ENCODE measurements at regions not wholly inside any gene's neighbourhood (a gene's known extent, or its start where the extent isn't known, plus 50 kb on each side); places are given as distances from the start of the nearest gene placed in this dataset.

DNA sequence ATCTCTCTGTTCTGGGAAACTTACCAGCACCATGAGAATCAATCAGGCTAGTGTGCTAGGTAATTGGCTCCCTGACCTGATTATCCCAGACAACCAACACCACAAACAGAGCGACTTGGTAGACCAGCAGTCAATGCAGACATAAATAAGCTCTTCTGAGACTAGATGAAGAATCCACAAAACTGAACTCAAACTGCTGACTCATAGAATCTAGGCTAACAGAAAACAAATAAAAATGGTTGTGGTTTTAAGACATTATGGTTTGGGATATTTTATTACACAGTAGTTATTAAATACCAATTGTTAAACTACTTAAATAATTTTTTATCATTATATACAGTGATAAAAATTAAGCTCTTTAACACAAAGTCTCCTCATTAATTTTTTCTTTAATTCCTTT is 535.7 kb downstream of the COL11A1 start:
- no peak for TF ChIP-seq RARB (CRISPR knock-in tag; IDR thresholded peaks at IDR 0.05)
- TF ChIP-seq TOX (CRISPR knock-in tag; IDR thresholded peaks at IDR 0.05; ENCODE audit: borderline replicate concordance), result no peak
- no peak for TF ChIP-seq GLIS3 (CRISPR knock-in tag; IDR thresholded peaks at IDR 0.05)
- TF ChIP-seq ESRRG (CRISPR knock-in tag; IDR thresholded peaks at IDR 0.05), result no peak
- TF ChIP-seq, protein P1, sequence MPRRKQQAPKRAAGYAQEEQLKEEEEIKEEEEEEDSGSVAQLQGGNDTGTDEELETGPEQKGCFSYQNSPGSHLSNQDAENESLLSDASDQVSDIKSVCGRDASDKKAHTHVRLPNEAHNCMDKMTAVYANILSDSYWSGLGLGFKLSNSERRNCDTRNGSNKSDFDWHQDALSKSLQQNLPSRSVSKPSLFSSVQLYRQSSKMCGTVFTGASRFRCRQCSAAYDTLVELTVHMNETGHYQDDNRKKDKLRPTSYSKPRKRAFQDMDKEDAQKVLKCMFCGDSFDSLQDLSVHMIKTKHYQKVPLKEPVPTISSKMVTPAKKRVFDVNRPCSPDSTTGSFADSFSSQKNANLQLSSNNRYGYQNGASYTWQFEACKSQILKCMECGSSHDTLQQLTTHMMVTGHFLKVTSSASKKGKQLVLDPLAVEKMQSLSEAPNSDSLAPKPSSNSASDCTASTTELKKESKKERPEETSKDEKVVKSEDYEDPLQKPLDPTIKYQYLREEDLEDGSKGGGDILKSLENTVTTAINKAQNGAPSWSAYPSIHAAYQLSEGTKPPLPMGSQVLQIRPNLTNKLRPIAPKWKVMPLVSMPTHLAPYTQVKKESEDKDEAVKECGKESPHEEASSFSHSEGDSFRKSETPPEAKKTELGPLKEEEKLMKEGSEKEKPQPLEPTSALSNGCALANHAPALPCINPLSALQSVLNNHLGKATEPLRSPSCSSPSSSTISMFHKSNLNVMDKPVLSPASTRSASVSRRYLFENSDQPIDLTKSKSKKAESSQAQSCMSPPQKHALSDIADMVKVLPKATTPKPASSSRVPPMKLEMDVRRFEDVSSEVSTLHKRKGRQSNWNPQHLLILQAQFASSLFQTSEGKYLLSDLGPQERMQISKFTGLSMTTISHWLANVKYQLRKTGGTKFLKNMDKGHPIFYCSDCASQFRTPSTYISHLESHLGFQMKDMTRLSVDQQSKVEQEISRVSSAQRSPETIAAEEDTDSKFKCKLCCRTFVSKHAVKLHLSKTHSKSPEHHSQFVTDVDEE (CRISPR knock-in tag; IDR thresholded peaks at IDR 0.05), result no peak
- no peak for TF ChIP-seq CSDC2 (CRISPR knock-in tag; IDR thresholded peaks at IDR 0.05)
- TF ChIP-seq ZFP30 (CRISPR knock-in tag; IDR thresholded peaks at IDR 0.05), result no peak
- TF ChIP-seq ISL1 (CRISPR knock-in tag; IDR thresholded peaks at IDR 0.05), result no peak
- TF ChIP-seq, protein P2, sequence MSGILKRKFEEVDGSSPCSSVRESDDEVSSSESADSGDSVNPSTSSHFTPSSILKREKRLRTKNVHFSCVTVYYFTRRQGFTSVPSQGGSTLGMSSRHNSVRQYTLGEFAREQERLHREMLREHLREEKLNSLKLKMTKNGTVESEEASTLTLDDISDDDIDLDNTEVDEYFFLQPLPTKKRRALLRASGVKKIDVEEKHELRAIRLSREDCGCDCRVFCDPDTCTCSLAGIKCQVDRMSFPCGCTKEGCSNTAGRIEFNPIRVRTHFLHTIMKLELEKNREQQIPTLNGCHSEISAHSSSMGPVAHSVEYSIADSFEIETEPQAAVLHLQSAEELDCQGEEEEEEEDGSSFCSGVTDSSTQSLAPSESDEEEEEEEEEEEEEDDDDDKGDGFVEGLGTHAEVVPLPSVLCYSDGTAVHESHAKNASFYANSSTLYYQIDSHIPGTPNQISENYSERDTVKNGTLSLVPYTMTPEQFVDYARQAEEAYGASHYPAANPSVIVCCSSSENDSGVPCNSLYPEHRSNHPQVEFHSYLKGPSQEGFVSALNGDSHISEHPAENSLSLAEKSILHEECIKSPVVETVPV (CRISPR knock-in tag; IDR thresholded peaks at IDR 0.05), result no peak

Measured in SK-N-SH treated with all-trans-retinoic acid at 6 μM for 48 hours (cell line).